ENCODE measurements at regions not wholly inside any gene's neighbourhood (a gene's known extent, or its start where the extent isn't known, plus 50 kb on each side); places are given as distances from the start of the nearest gene placed in this dataset.

GRCh38 chr12:83630526-83630925 is 943.8 kb downstream of the TMTC2 start:
- no peaks in the 10 kb centered on the region for H3K79me2 ChIP-seq (ENCODE audit: low read length)
- H2AFZ ChIP-seq (ENCODE audit: low read length): no peak overlapping the region
- no peak for DNase-seq
- no peak overlapping the region for H3K27ac ChIP-seq (ENCODE audit: low read length)
- H3K4me3 ChIP-seq (ENCODE audit: low read length): no peak overlapping the region
- H3K9me3 ChIP-seq (ENCODE audit: low read length): peaks cover 3% of the 10 kb centered on the region
- no peak overlapping the region for H3K4me2 ChIP-seq (ENCODE audit: low read depth, low read length, poor library complexity, severe bottlenecking)
- H3K9ac ChIP-seq (ENCODE audit: low read length): no peak overlapping the region
- no peaks in the 10 kb centered on the region for H3K9me2 ChIP-seq (replicated peaks; ENCODE audit: insufficient read depth, low read length)
- no peaks in the 10 kb centered on the region for H3K4me1 ChIP-seq (ENCODE audit: low read length)
- no peaks in the 10 kb centered on the region for H3K27me3 ChIP-seq (ENCODE audit: low read length)
- no peaks in the 10 kb centered on the region for H4K20me1 ChIP-seq (ENCODE audit: insufficient read depth, low read depth, low read length)
- no peaks in the 10 kb centered on the region for H3K36me3 ChIP-seq (ENCODE audit: insufficient read depth, low read length)

DNA sequence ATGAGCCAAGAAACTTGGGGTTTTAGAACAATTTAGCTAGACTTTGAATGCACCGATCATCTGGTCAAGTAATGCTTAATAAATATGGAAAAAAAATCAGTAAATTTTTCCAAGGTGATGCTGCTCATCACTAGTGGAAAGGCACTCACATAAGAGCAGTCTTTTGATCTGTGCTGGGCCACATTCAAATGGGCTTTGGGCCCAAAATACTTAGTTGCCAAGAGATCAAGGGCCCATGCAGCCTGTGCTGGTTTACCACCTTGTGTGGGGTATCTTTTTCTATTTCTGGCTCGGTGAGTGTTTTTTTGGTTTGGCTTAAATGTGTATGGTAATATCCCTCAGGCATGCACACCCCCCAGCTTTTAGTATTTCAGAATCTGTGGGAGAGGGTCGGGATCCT is 943.2 kb downstream of the TMTC2 start:
- Histone ChIP-seq H3K27ac (ENCODE audit: low read length) (no peak overlapping the region), H4K20me1 (ENCODE audit: insufficient read depth, low read depth, low read length) (no peaks in the 10 kb centered on the region), H3K4me1 (ENCODE audit: low read length) (no peaks in the 10 kb centered on the region), H3K27me3 (ENCODE audit: low read length) (no peaks in the 10 kb centered on the region), H3K9me2 (replicated peaks; ENCODE audit: insufficient read depth, low read length) (no peaks in the 10 kb centered on the region), H3K9ac (ENCODE audit: low read length) (no peak overlapping the region), H3K79me2 (ENCODE audit: low read length) (no peaks in the 10 kb centered on the region), H3K4me2 (ENCODE audit: low read depth, low read length, poor library complexity, severe bottlenecking) (no peak overlapping the region), H2AFZ (ENCODE audit: low read length) (no peak overlapping the region), H3K4me3 (ENCODE audit: low read length) (no peak overlapping the region), H3K36me3 (ENCODE audit: insufficient read depth, low read length) (no peaks in the 10 kb centered on the region), H3K9me3 (ENCODE audit: low read length) (peaks cover 3% of the 10 kb centered on the region)
- DNase-seq: no peak

DNA sequence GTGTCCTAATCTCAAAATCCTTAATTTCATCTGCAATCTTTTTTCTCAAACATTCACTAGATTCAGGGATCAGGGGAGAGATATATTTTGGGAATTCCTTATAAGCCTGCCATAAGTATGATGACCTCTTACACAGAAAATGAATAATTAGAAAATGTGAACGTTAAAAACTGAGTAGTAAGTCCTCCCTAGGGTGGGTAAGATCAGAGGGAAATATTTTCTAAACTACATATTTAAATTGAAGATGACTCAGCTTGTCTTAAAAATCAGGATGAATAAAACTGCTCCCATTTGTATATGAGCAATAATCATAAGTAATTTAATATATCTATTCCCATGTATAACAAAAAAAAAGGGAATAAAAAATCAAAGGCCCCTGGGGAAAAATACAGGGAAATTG is 935.5 kb downstream of the TMTC2 start:
- Histone ChIP-seq H3K4me1 (ENCODE audit: low read length) (no peaks in the 10 kb centered on the region), H3K9me3 (ENCODE audit: low read length) (peaks cover 10% of the 10 kb centered on the region; the same call in 1 of the 2 replicates), H2AFZ (ENCODE audit: low read length) (no peak overlapping the region), H3K9ac (ENCODE audit: low read length) (no peak overlapping the region), H3K27ac (ENCODE audit: low read length) (no peak overlapping the region), H4K20me1 (ENCODE audit: insufficient read depth, low read depth, low read length) (no peaks in the 10 kb centered on the region), H3K9me2 (replicated peaks; ENCODE audit: insufficient read depth, low read length) (no peaks in the 10 kb centered on the region), H3K36me3 (ENCODE audit: insufficient read depth, low read length) (no peaks in the 10 kb centered on the region), H3K27me3 (ENCODE audit: low read length) (no peaks in the 10 kb centered on the region), H3K4me3 (ENCODE audit: low read length) (no peak overlapping the region), H3K79me2 (ENCODE audit: low read length) (no peaks in the 10 kb centered on the region), H3K4me2 (ENCODE audit: low read depth, low read length, poor library complexity, severe bottlenecking) (no peak overlapping the region)
- DNase-seq: no peak

DNA sequence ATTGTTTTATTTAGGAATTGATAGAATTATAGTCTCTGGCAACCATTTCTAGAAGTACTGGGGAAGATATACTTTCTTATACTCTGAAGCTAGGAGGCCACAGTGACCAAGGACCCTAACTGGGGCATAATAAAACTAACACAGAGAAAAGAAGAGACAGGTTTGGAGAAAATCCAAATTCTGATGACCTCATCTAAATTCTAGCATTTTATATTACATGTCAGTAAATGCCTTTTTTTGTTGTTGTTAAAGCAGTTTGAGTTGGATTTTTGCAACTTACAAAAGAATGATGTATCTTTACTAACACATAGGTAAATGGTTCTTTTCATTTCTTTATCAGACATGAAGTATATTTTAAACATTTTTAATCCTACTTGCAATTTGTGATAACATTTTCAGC is 933.3 kb downstream of the TMTC2 start:
- Histone ChIP-seq H3K79me2 (ENCODE audit: low read length) (no peaks in the 10 kb centered on the region), H3K4me3 (ENCODE audit: low read length) (no peak overlapping the region), H3K27ac (ENCODE audit: low read length) (no peak overlapping the region), H4K20me1 (ENCODE audit: insufficient read depth, low read depth, low read length) (no peaks in the 10 kb centered on the region), H3K4me2 (ENCODE audit: low read depth, low read length, poor library complexity, severe bottlenecking) (no peak overlapping the region), H3K9me3 (ENCODE audit: low read length) (peaks cover 25% of the 10 kb centered on the region), H3K36me3 (ENCODE audit: insufficient read depth, low read length) (no peaks in the 10 kb centered on the region), H2AFZ (ENCODE audit: low read length) (no peak overlapping the region), H3K27me3 (ENCODE audit: low read length) (no peaks in the 10 kb centered on the region), H3K4me1 (ENCODE audit: low read length) (no peaks in the 10 kb centered on the region), H3K9me2 (replicated peaks; ENCODE audit: insufficient read depth, low read length) (no peaks in the 10 kb centered on the region), H3K9ac (ENCODE audit: low read length) (no peak overlapping the region)
- DNase-seq: no peak

GRCh38 chr12:83615152-83615551 is 928.4 kb downstream of the TMTC2 start:
- DNase-seq: no peak
- peaks cover 18% of the 10 kb centered on the region for H3K9me3 ChIP-seq (ENCODE audit: low read length)
- H3K4me2 ChIP-seq (ENCODE audit: low read depth, low read length, poor library complexity, severe bottlenecking): no peak overlapping the region
- H3K27me3 ChIP-seq (ENCODE audit: low read length): no peaks in the 10 kb centered on the region
- H3K4me3 ChIP-seq (ENCODE audit: low read length): no peak overlapping the region
- H3K79me2 ChIP-seq (ENCODE audit: low read length): no peaks in the 10 kb centered on the region
- H4K20me1 ChIP-seq (ENCODE audit: insufficient read depth, low read depth, low read length): no peaks in the 10 kb centered on the region
- H3K4me1 ChIP-seq (ENCODE audit: low read length): no peaks in the 10 kb centered on the region
- no peak overlapping the region for H2AFZ ChIP-seq (ENCODE audit: low read length)
- no peaks in the 10 kb centered on the region for H3K9me2 ChIP-seq (replicated peaks; ENCODE audit: insufficient read depth, low read length)
- H3K9ac ChIP-seq (ENCODE audit: low read length): no peak overlapping the region
- H3K27ac ChIP-seq (ENCODE audit: low read length): no peak overlapping the region
- no peaks in the 10 kb centered on the region for H3K36me3 ChIP-seq (ENCODE audit: insufficient read depth, low read length)

DNA sequence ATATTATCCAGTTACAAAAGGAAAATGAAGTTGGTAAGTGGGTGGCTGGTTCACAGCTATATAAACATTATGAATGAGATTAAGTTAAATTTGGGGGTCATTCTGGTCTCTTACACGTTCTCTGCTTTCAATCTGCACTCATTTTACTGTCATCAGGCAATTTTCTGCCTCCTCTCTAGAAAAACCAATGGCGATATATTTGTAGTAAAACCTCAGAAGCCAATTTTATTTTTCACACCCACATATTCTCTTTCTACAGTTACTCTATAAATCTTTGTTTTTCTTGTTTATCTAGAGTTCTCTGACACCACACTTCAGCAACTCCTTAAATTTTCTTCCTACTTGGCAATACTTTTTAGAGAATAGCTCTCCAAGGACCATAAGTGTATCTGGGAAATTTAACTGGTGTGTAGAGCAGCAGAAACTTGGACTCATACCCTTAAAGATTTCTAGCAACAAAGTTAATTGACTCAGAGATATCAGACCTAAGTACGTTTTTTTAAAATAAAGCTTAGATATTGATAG is 926.9 kb downstream of the TMTC2 start:
- Histone ChIP-seq H3K79me2 (ENCODE audit: low read length) (no peaks in the 10 kb centered on the region), H3K9me2 (replicated peaks; ENCODE audit: insufficient read depth, low read length) (no peaks in the 10 kb centered on the region), H3K27ac (ENCODE audit: low read length) (no peak overlapping the region), H3K9me3 (ENCODE audit: low read length) (peaks cover 24% of the 10 kb centered on the region), H4K20me1 (ENCODE audit: insufficient read depth, low read depth, low read length) (no peaks in the 10 kb centered on the region), H2AFZ (ENCODE audit: low read length) (no peak overlapping the region), H3K27me3 (ENCODE audit: low read length) (no peaks in the 10 kb centered on the region), H3K4me2 (ENCODE audit: low read depth, low read length, poor library complexity, severe bottlenecking) (no peak overlapping the region), H3K9ac (ENCODE audit: low read length) (no peak overlapping the region), H3K4me1 (ENCODE audit: low read length) (no peaks in the 10 kb centered on the region), H3K36me3 (ENCODE audit: insufficient read depth, low read length) (no peaks in the 10 kb centered on the region), H3K4me3 (ENCODE audit: low read length) (no peak overlapping the region)
- no peak for DNase-seq

- no peaks in the 10 kb centered on the region for H3K9me2 ChIP-seq (replicated peaks; ENCODE audit: insufficient read depth, low read length)
- H3K4me2 ChIP-seq (ENCODE audit: low read depth, low read length, poor library complexity, severe bottlenecking): no peak overlapping the region
- H3K27me3 ChIP-seq (ENCODE audit: low read length): no peaks in the 10 kb centered on the region
- H3K36me3 ChIP-seq (ENCODE audit: insufficient read depth, low read length): no peaks in the 10 kb centered on the region
- H3K79me2 ChIP-seq (ENCODE audit: low read length): no peaks in the 10 kb centered on the region
- no peaks in the 10 kb centered on the region for H4K20me1 ChIP-seq (ENCODE audit: insufficient read depth, low read depth, low read length)
- no peak overlapping the region for H3K9ac ChIP-seq (ENCODE audit: low read length)
- no peak overlapping the region for H3K27ac ChIP-seq (ENCODE audit: low read length)
- no peaks in the 10 kb centered on the region for H3K4me1 ChIP-seq (ENCODE audit: low read length)
- no peak overlapping the region for H3K4me3 ChIP-seq (ENCODE audit: low read length)
- H3K9me3 ChIP-seq (ENCODE audit: low read length): peaks cover 15% of the 10 kb centered on the region
- H2AFZ ChIP-seq (ENCODE audit: low read length): no peak overlapping the region
- DNase-seq: no peak
Observed at GRCh38 chr12:83603106-83603505, 916.4 kb downstream of the TMTC2 start.

- DNase-seq: no peak
- Histone ChIP-seq H3K4me3 (ENCODE audit: low read length) (no peak overlapping the region), H3K9me2 (replicated peaks; ENCODE audit: insufficient read depth, low read length) (no peaks in the 10 kb centered on the region), H3K9me3 (ENCODE audit: low read length) (peaks cover 37% of the 10 kb centered on the region), H3K27ac (ENCODE audit: low read length) (no peak overlapping the region), H3K36me3 (ENCODE audit: insufficient read depth, low read length) (no peaks in the 10 kb centered on the region), H3K4me1 (ENCODE audit: low read length) (no peaks in the 10 kb centered on the region), H2AFZ (ENCODE audit: low read length) (no peak overlapping the region), H3K79me2 (ENCODE audit: low read length) (no peaks in the 10 kb centered on the region), H3K4me2 (ENCODE audit: low read depth, low read length, poor library complexity, severe bottlenecking) (no peak overlapping the region), H4K20me1 (ENCODE audit: insufficient read depth, low read depth, low read length) (no peaks in the 10 kb centered on the region), H3K9ac (ENCODE audit: low read length) (no peak overlapping the region), H3K27me3 (ENCODE audit: low read length) (no peaks in the 10 kb centered on the region)
Observed at GRCh38 chr12:83575326-83575725, 888.6 kb downstream of the TMTC2 start.

DNA sequence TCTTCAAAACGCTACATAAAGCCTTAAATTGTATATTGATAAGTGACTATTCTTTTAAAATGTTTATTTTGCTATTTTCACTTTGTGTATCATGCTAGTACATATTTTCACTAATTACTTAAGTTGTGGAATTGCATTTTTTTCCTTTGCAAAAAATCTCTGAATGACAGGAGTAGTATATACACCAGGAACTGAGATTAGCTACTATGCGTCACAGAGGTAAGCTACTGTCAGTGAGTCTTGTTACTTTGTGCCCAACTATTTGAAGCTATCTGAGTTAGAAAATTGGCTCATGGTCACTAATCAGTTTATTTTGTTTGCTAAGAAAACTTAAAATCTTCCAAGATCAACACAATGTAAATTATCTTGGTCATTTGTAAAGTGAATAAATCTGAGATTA is 887.4 kb downstream of the TMTC2 start:
- no peak overlapping the region for H3K4me2 ChIP-seq (ENCODE audit: low read depth, low read length, poor library complexity, severe bottlenecking)

More for the DNA sequence above, 887.4 kb downstream of the TMTC2 start:
- DNase-seq: no peak
- no peak overlapping the region for H3K4me3 ChIP-seq (ENCODE audit: low read length)
- no peak overlapping the region for H2AFZ ChIP-seq (ENCODE audit: low read length)
- H3K9me3 ChIP-seq (ENCODE audit: low read length): peaks cover 33% of the 10 kb centered on the region
- H3K27me3 ChIP-seq (ENCODE audit: low read length): no peaks in the 10 kb centered on the region
- no peaks in the 10 kb centered on the region for H3K4me1 ChIP-seq (ENCODE audit: low read length)
- no peaks in the 10 kb centered on the region for H3K79me2 ChIP-seq (ENCODE audit: low read length)
- no peak overlapping the region for H3K27ac ChIP-seq (ENCODE audit: low read length)
- no peaks in the 10 kb centered on the region for H3K9me2 ChIP-seq (replicated peaks; ENCODE audit: insufficient read depth, low read length)
- H3K9ac ChIP-seq (ENCODE audit: low read length): no peak overlapping the region
- no peaks in the 10 kb centered on the region for H4K20me1 ChIP-seq (ENCODE audit: insufficient read depth, low read depth, low read length)
- no peaks in the 10 kb centered on the region for H3K36me3 ChIP-seq (ENCODE audit: insufficient read depth, low read length)
